Peyer's patch (tissue), 4 donors: ENCODE measurements at regions not wholly inside any gene's neighbourhood (a gene's known extent, or its start where the extent isn't known, plus 50 kb on each side); places are given as distances from the start of the nearest gene placed in this dataset.
"Not testable (repeated sequence)": the region's sequence is repeated elsewhere in the genome, so short reads cannot be mapped to it uniquely, and the experiment has no call there.

Experiments
- POLR2A ChIP-seq, 2 donors: fragments of 450-650 bp; IDR thresholded peaks; one replicate each; pipeline ENCODE4 v1.5.1; 2017; ENCODE audit warnings: antibody characterized with exemption in 2 of 2, mild to moderate bottlenecking in 2 of 2, moderate library complexity in 2 of 2
- TF ChIP-seq, protein P1 (sequence below), 6 experiments: fragments of 450-650 bp in 4 of 6; fragments of 200-600 bp in 2 of 6; sonication (generic) in 1 of 6; IDR thresholded peaks; one replicate each; pipeline ENCODE4 v1.5.1; 2017 to 2019; ENCODE audit warnings: antibody characterized with exemption in 6 of 6, mild to moderate bottlenecking in 3 of 6, moderate library complexity in 1 of 6

DNA sequence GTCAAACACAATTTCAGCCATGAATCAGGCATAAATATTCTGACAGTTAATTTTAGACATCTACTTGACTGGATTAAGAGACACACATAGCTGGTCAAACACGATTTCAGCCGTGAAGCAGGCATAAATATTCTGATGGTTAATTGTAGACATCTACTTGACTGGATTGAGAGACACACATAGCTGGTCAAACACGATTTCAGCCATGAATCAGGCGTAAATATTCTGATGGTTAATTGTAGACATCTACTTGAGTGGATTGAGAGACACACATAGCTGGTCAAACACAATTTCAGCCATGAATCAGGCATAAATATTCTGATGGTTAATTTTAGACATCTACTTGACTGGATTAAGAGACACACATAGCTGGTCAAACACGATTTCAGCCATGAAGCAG, 106.4 kb downstream of the OR4F3 start:
- TF ChIP-seq, protein P1, sequence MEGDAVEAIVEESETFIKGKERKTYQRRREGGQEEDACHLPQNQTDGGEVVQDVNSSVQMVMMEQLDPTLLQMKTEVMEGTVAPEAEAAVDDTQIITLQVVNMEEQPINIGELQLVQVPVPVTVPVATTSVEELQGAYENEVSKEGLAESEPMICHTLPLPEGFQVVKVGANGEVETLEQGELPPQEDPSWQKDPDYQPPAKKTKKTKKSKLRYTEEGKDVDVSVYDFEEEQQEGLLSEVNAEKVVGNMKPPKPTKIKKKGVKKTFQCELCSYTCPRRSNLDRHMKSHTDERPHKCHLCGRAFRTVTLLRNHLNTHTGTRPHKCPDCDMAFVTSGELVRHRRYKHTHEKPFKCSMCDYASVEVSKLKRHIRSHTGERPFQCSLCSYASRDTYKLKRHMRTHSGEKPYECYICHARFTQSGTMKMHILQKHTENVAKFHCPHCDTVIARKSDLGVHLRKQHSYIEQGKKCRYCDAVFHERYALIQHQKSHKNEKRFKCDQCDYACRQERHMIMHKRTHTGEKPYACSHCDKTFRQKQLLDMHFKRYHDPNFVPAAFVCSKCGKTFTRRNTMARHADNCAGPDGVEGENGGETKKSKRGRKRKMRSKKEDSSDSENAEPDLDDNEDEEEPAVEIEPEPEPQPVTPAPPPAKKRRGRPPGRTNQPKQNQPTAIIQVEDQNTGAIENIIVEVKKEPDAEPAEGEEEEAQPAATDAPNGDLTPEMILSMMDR (IDR thresholded peaks at IDR 0.05) = not testable (repeated sequence)
- not testable (repeated sequence) for TF ChIP-seq POLR2A (IDR thresholded peaks at IDR 0.05)
